Glutamatergic neuron (in vitro differentiated cells): ENCODE measurements at regions not wholly inside any gene's neighbourhood (a gene's known extent, or its start where the extent isn't known, plus 50 kb on each side); places are given as distances from the start of the nearest gene placed in this dataset.

Experiments used
- DNase-seq: peaks from one replicate; pipeline ENCODE4 v3.0.0; 2022
- H3K27ac Mint-ChIP-seq: one replicate; pipeline ENCODE4 v1.8.0; 2020; ENCODE audit warnings: mild to moderate bottlenecking, mixed read lengths, inconsistent platforms; ENCODE audit not compliant: unreplicated experiment
- H3K27me3 Mint-ChIP-seq: one replicate; pipeline ENCODE4 v1.8.0; 2020; ENCODE audit warnings: mild to moderate bottlenecking, moderate library complexity, mixed read lengths, inconsistent platforms; ENCODE audit not compliant: unreplicated experiment
- H3K36me3 Mint-ChIP-seq: one replicate; pipeline ENCODE4 v1.8.0; 2020; ENCODE audit warnings: mild to moderate bottlenecking, mixed read lengths, inconsistent platforms; ENCODE audit not compliant: unreplicated experiment
- H3K4me1 Mint-ChIP-seq: one replicate; pipeline ENCODE4 v1.8.0; 2020; ENCODE audit warnings: mild to moderate bottlenecking, low read depth, mixed read lengths, inconsistent platforms; ENCODE audit not compliant: unreplicated experiment
- H3K4me3 Mint-ChIP-seq: one replicate; pipeline ENCODE4 v1.8.0; 2020; ENCODE audit warnings: mild to moderate bottlenecking, mixed read lengths, inconsistent platforms; ENCODE audit not compliant: unreplicated experiment
- H3K9me3 Mint-ChIP-seq: one replicate; pipeline ENCODE4 v1.8.0; 2020; ENCODE audit warnings: mild to moderate bottlenecking, moderate library complexity, mixed read lengths, inconsistent platforms; ENCODE audit not compliant: unreplicated experiment
- TF ChIP-seq, protein P1 (sequence below): fragments of 200-600 bp; sonication (generic); IDR thresholded peaks from one replicate; pipeline ENCODE4 v1.5.0; 2021; ENCODE audit not compliant: partially characterized antibody, unreplicated experiment

DNA sequence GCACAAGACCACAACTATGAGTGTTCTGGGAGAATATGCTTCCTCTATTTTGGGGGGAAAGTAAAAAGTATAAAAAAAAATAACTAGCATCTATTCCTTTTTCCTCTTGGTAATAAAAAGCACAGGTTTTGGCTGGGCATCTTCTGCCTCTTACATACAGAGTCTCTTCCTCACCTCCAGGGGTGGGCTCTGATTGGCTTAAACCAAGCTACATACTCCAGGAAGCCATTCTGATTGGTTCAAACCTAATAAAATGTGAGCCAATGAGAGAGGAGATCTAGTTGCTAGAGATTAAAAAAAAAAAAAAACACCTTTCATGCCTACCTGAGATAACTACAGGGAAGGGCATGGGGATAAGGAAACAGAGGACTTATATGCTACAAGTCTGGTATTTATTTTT is 365.9 kb upstream of the ERCC4 start:
- TF ChIP-seq, protein P1, sequence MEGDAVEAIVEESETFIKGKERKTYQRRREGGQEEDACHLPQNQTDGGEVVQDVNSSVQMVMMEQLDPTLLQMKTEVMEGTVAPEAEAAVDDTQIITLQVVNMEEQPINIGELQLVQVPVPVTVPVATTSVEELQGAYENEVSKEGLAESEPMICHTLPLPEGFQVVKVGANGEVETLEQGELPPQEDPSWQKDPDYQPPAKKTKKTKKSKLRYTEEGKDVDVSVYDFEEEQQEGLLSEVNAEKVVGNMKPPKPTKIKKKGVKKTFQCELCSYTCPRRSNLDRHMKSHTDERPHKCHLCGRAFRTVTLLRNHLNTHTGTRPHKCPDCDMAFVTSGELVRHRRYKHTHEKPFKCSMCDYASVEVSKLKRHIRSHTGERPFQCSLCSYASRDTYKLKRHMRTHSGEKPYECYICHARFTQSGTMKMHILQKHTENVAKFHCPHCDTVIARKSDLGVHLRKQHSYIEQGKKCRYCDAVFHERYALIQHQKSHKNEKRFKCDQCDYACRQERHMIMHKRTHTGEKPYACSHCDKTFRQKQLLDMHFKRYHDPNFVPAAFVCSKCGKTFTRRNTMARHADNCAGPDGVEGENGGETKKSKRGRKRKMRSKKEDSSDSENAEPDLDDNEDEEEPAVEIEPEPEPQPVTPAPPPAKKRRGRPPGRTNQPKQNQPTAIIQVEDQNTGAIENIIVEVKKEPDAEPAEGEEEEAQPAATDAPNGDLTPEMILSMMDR: no peak
- DNase-seq: no peak
- Mint-ChIP-seq H3K36me3 (no peaks in the 10 kb centered on the region), H3K4me3 (no peak overlapping the region), H3K27me3 (no peaks in the 10 kb centered on the region), H3K9me3 (no peaks in the 10 kb centered on the region), H3K4me1 (peaks cover 2% of the 10 kb centered on the region), H3K27ac (no peak overlapping the region)

DNA sequence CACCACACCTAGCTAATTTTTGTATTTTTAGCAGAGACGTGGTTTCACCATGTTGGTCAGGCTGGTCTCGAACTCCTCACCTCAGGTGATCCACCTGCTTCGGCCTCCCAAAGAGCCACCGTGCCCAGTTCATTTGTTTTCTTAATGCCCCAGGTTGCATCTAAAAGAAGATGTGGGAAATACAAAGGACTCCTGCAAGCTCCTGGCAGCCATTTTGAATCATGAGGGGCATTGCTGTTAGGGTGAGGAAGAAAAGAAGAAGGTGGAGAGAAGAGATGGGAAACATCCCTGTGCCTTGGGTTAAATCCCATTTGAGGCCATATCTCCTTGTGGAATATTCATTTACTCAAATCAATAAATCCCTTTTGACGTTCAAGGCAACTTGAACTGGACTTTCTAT is 365.3 kb upstream of the ERCC4 start:
- Mint-ChIP-seq H3K4me3 (no peak overlapping the region), H3K27me3 (no peaks in the 10 kb centered on the region), H3K4me1 (peaks cover 2% of the 10 kb centered on the region), H3K36me3 (no peaks in the 10 kb centered on the region), H3K27ac (no peak overlapping the region), H3K9me3 (no peaks in the 10 kb centered on the region)
- DNase-seq: no peak
- TF ChIP-seq, protein P1: no peak

- Mint-ChIP-seq H3K9me3 (no peaks in the 10 kb centered on the region), H3K27ac (no peak overlapping the region)
- no peak for DNase-seq
Observed at GRCh38 chr16:13557418-13557817, 362.5 kb upstream of the ERCC4 start.

DNA sequence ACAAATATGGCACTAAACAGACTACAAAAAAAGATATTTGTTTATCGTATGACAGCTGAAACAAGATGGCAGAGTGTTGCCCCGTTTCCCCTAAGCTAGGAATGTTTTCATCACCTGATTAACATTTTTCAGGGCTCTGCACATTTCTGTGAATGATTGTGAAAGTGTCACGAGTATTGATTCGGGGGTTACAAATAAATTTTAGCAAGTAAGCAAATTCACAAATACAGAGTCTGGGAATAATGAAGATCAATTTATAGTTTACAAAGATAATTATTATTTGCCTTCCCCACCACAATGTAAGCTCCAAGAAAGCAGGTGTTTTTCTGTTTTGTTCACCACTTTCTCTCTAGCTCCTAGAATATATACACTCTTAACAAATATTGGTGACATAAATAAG is 361.2 kb upstream of the ERCC4 start:
- peaks cover 2% of the 10 kb centered on the region for H3K27me3 Mint-ChIP-seq
- no peaks in the 10 kb centered on the region for H3K36me3 Mint-ChIP-seq
- no peaks in the 10 kb centered on the region for H3K4me1 Mint-ChIP-seq
- no peak overlapping the region for H3K4me3 Mint-ChIP-seq
- no peak overlapping the region for H3K27ac Mint-ChIP-seq
- H3K9me3 Mint-ChIP-seq: no peaks in the 10 kb centered on the region
- no peak for DNase-seq
- TF ChIP-seq, protein P1: no peak

More at GRCh38 chr16:13557418-13557817, 362.5 kb upstream of the ERCC4 start:
- Mint-ChIP-seq H3K4me1 (no peaks in the 10 kb centered on the region), H3K27me3 (peaks cover 2% of the 10 kb centered on the region), H3K4me3 (no peak overlapping the region), H3K36me3 (no peaks in the 10 kb centered on the region)
- TF ChIP-seq, protein P1: no peak

DNA sequence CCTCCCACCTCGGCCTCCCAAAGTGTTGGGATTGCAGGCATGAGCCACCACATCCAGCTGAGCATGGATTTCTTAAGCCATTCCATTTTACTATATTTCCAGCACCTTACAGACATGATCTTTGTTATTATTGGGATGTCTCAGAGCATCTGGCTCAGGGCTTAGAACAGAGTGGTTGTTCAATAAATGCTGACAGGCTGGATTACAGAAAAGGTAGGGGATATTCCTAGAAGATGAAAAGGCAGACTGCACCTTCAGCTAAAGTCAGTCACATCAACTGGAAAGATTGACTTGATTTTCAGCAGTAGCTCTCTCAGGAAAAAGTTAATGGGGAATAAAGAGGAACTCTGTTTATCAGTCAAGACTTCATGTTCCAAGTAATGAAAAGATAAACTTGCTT is 360.3 kb upstream of the ERCC4 start:
- TF ChIP-seq, protein P1: no peak
- peaks cover 2% of the 10 kb centered on the region for H3K27me3 Mint-ChIP-seq

More for the DNA sequence above, 360.3 kb upstream of the ERCC4 start:
- Mint-ChIP-seq H3K27ac (no peak overlapping the region), H3K9me3 (no peaks in the 10 kb centered on the region), H3K36me3 (no peaks in the 10 kb centered on the region), H3K4me3 (no peak overlapping the region), H3K4me1 (no peaks in the 10 kb centered on the region)
- no peak for DNase-seq
